ENCODE measurements at regions not wholly inside any gene's neighbourhood (a gene's known extent, or its start where the extent isn't known, plus 50 kb on each side); places are given as distances from the start of the nearest gene placed in this dataset.

- DNase-seq (ENCODE audit: low spot score) = no peak
These were observed 1053.4 kb upstream of the ADGRL4 start for GRCh38 chr1:80059940-80060339.

DNA sequence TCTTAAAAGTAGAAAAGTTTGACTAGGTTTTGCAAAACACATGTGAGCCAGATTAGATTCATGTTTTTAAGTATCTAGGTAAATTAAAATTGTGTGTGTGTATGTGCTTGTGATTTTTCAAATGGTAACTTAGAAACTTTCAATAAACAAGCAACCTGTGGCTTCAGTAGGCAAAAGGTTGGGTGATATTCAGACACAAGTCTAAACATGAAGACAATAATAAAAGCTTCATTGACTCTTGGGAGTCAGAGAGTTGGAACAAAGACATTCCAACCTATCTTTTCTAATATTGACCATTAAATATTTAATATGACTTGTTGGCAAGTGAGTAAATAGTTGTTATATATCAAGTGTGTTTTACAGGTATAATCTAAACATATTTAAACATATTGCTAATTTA, 1049.6 kb upstream of the ADGRL4 start:
- no peak for DNase-seq (ENCODE audit: low spot score)

DNA sequence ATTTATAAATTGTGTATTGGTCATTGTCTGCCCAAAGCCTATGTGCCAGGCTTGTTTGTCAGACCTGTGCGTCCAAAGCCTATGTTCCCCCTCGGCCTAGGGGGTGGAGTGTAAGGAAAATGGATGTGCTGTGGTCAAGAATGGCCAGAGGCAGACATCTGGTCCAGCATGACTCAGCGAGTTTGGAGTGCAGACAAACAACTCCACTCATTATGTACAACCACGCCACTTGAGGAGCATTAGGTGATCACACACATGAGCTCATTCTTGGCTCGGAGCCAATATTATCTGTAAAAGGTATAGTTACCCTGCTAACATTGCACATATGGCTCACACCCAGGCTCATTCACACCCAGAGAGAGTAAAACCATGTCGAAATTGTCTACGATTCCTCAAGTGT, 1047.6 kb upstream of the ADGRL4 start:
- DNase-seq (ENCODE audit: low spot score) = peak; percentile 15

DNA sequence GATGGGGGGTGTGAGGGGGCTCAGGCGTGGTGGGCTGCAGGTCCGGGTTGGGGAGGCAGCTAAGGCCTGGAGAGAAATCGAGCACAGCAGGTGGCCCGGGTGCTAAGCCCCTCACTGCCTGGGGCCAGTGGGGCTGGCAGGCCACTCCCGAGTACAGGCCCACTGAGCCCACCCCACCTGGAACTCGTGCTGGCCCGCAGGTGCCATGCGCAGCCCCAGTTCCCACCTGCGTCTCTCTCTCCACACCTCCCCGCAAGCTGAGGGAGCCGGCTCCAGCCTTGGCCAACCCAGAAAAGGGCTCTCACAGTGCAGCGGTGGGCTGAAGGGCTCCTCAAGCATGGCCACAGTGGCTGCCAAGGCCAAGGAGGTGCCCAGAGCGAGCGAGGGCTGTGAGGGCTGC, 1047.1 kb upstream of the ADGRL4 start:
- no peak for DNase-seq (ENCODE audit: low spot score)

GRCh38 chr1:80050523-80050922, 1044.0 kb upstream of the ADGRL4 start:
- DNase-seq (ENCODE audit: low spot score) = no peak

GRCh38 chr1:80050085-80050484, 1043.6 kb upstream of the ADGRL4 start:
- DNase-seq (ENCODE audit: low spot score) = no peak

DNA sequence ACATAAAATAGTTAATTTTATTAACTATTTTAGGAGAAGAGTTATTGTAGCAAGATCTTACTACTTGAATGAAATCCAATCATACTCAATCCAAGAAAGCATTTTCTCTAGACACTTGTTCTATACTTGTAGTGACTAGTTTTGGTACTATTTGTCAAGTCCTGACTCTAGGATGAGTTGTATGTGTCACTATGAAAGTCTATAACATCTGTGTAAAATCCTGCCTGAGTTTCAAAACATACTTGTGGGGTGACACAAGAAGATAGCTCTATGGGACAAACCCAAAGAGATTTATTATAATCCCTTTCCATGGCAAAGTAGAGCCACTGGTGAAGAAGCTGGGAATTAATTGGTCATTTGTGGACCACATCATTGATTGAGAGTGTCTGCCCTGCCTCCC, 1042.2 kb upstream of the ADGRL4 start:
- no peak for DNase-seq (ENCODE audit: low spot score)

GRCh38 chr1:80047791-80048190, 1041.3 kb upstream of the ADGRL4 start:
- DNase-seq (ENCODE audit: low spot score) = no peak

- DNase-seq (ENCODE audit: low spot score) = no peak
These were observed 1038.1 kb upstream of the ADGRL4 start for GRCh38 chr1:80044662-80045061.

GRCh38 chr1:80036690-80037432, 1030.3 kb upstream of the ADGRL4 start:
- no peak for DNase-seq (ENCODE audit: low spot score)

- no peak for DNase-seq (ENCODE audit: low spot score)
These were observed 1016.8 kb upstream of the ADGRL4 start for GRCh38 chr1:80023358-80023757.

- no peak for DNase-seq (ENCODE audit: low spot score)
These were observed 1015.4 kb upstream of the ADGRL4 start for GRCh38 chr1:80021891-80022290.

- no peak for DNase-seq (ENCODE audit: low spot score)
These were observed 1011.8 kb upstream of the ADGRL4 start for GRCh38 chr1:80018348-80018747.

DNA sequence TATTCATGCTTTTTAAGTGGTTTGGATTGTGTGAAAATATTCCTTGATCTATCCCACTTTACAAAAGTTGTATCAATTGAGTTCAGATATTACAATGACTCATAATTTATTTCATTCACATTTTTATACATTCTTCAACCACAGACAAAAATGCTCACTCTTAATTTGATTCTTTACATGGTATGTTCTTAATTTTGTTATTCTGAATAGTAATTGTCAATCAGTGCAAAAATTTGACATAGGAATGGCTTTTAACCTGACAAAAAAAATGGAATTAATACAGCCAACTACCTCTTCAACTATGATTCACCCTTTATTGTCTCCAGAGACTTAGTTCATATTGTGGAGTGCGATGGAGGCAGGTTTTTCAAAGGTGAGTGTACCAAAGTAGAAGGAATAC, 1002.4 kb upstream of the ADGRL4 start:
- DNase-seq (ENCODE audit: low spot score) = no peak

DNA sequence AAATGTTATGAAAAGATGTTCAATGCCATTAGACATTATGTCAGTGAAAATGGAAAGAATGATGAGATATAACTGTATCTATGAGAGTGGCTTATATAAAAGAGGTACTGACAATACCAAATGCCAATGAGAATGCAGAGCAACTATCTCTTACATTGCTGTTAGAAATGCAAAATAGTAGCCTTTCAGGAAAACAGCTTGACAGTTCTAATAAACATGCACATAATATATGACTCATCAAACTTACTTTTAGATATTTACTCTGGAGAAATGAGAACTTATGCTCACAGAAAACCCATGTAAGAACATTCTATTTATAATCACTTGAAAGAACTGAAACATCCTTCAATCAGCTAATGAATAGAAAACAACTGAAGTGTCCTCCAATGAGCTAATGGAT, 996.7 kb upstream of the ADGRL4 start:
- DNase-seq (ENCODE audit: low spot score) = no peak

DNA sequence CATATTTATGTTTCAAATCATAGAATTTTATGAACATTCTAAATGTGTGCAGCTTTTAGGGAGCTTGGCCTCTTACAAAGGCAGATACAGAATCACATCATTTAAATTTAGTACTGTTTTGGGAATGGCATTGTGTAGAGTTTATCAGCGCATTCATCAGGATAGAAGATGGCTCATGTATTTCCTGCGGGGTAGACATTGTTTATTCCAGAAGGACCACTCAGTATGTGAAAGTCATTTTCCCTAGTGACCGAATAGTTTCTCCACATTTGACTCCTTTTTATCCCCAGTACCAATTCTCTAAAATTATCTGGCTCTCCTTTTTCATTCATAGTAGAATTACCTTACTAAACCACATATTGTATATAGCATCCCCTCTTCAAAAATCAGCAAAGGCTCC, 981.9 kb upstream of the ADGRL4 start:
- no peak for DNase-seq (ENCODE audit: low spot score)

DNA sequence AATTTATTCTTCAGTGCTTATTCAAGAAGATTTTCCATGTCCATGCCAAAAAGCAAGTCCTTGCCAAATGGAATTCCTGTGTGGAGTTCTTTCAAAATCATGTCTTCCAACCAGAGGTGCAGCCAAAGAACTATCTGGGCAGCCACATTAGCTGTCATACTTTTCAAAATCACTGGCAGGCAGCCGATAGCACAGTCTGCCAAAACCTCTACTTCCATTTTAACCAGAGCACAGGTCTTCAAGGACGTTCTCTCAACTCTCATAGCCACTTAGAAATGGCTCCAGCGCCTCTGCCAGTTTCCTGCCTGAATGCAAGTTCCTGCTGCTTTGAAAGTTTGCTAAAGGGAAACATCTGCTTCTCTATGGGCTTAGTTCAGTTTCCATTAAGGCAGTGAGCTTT, 975.7 kb upstream of the ADGRL4 start:
- DNase-seq (ENCODE audit: low spot score) = no peak

DNA sequence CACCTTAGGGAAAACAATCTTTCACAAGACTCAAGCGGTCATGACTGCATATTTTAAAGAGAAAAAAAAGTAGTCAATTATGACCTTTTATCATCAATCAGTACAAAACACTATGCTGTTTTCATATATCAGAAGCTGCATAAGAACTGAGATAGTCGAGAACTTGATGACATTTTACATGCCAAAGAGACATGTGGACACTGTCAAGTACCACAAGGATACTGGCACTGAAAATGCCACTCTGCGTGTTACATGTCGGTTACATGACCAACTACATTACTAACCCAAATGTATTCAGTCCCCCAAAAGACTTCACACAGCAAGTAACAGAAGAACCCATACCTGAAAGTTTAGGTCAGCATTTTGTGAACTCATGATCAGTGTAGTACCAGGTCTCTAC, 975.0 kb upstream of the ADGRL4 start:
- no peak for DNase-seq (ENCODE audit: low spot score)

DNA sequence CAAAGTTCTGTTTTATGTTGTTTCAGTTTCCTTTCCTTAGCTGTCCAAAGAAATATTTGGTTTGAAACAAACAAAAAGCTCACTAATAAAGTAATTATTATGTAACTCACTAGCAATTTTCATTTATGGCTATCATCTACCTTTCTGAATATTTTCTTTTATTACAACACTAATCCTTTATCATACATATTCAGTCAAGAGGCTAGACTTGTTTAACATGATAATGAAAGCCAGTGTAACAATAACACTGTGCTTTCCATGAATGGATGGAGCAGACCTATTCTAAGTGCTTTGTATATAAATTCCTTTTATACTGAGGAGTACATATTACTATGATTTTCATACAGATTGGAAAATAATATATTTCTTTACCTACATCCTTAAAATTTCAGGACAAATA, 972.8 kb upstream of the ADGRL4 start:
- DNase-seq (ENCODE audit: low spot score) = no peak

- no peak for DNase-seq (ENCODE audit: low spot score)
These were observed 969.8 kb upstream of the ADGRL4 start for GRCh38 chr1:79976287-79976686.

- DNase-seq (ENCODE audit: low spot score) = no peak
These were observed 968.1 kb upstream of the ADGRL4 start for GRCh38 chr1:79974659-79975058.

GRCh38 chr1:79969886-79970285, 963.4 kb upstream of the ADGRL4 start:
- no peak for DNase-seq (ENCODE audit: low spot score)

- DNase-seq (ENCODE audit: low spot score) = no peak
These were observed 959.9 kb upstream of the ADGRL4 start for GRCh38 chr1:79966438-79966837.

DNA sequence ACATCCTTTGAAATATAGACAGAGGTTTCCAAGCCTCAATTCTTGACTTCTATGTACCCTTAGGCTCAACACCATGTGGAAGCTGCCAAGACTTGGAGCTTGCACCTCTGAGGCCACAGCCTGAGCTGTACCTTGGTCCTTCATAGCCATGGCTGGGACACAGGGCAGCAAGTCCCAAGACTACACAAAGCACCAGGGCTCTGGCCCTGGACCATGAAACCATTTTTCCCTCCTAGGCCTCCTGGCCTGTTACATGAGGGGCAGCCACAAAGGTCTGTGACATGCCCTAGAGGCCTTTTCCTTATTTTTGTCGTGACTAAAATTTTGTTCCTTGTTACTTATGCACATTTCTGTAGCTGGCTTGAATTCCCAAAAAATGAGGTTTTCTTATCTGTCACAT, 953.1 kb upstream of the ADGRL4 start:
- DNase-seq (ENCODE audit: low spot score) = no peak

DNA sequence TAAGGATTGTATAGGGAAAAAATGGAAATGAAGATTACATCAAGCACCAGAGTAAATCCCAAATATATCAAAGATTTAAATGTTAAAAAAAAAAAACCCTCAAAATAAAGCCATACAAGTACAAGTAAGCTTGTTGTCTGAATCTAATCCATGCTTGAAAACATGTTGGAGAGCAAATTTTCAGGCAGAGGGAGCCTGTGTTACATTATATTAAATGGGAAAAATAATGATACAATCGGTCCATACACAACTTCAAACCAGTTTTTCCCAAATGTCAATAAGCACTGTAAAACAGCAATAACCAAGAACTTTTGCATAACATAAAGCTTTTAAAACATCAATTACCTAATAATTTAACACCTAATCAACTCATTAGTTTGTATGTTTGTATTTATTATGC, 949.4 kb upstream of the ADGRL4 start:
- DNase-seq (ENCODE audit: low spot score) = no peak

Data from HuH-7 (cell line).